Erythroblast (primary cell): ENCODE measurements at regions not wholly inside any gene's neighbourhood (a gene's known extent, or its start where the extent isn't known, plus 50 kb on each side); places are given as distances from the start of the nearest gene placed in this dataset.

ENCODE experiments used
- GATA1 ChIP-seq: IDR thresholded peaks from 2 replicates; pipeline ENCODE4 v1.6.1; 2011; ENCODE audit warnings: low read depth, mild to moderate bottlenecking, control low read depth, low read length, moderate library complexity
- POLR2A ChIP-seq: IDR thresholded peaks from 2 replicates; pipeline ENCODE4 v1.6.1; 2011; ENCODE audit warnings: mild to moderate bottlenecking, low read length

DNA sequence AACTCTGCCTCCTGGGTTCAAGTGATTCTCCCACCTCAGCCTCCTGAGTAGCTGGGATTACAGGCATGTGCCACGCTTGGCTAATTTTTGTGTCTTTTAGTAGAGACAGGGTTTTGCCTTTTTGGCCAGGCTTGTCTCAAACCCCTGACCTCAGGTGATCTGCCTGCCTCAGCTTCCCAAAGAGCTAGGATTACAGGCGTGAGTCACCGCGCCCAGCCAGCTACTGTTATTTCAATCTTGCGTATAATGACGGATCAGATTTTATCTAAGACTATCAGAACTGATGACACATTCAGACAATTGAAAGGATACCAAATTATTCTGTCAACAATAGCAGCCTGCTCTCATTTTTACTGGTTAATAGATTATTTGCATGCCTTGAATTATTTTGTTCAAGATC is 612.2 kb downstream of the ZIC1 start:
- TF ChIP-seq POLR2A (no peak), GATA1 (no peak)
